Stimulated activated CD4-positive, alpha-beta T cell treated with anti-CD3 and anti-CD28 coated beads, Interleukin-1b, Interleukin-23, amount 100 ng/mL, for 24 hours (primary cell): ENCODE measurements at regions not wholly inside any gene's neighbourhood (a gene's known extent, or its start where the extent isn't known, plus 50 kb on each side); places are given as distances from the start of the nearest gene placed in this dataset.

ENCODE experiments used
- DNase-seq, 4 experiments: peaks; one replicate each; pipeline ENCODE4 v3.0.0-alpha.2; 2020; ENCODE audit warnings: low read depth in 4 of 4, low spot score in 1 of 4

DNA sequence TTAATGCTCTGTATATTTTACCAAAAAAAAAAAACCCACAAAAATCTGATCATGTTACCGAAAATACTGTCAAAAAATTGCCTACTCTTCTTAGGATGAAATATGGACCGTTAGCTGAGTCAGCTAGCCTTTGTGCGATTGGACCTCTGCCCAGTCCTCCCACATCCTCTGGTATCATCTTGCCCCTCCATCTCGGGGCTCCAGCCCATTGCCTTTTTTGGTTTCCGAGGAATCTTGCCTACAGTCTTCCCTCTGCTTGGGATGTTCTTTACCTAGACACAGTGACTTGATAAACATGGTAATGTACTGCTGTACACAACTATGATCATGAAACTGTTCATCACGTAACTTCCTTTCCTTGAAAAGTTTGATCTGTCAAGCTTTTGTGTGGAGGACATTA is 371.4 kb downstream of the SV2B start:
- no peak for DNase-seq

DNA sequence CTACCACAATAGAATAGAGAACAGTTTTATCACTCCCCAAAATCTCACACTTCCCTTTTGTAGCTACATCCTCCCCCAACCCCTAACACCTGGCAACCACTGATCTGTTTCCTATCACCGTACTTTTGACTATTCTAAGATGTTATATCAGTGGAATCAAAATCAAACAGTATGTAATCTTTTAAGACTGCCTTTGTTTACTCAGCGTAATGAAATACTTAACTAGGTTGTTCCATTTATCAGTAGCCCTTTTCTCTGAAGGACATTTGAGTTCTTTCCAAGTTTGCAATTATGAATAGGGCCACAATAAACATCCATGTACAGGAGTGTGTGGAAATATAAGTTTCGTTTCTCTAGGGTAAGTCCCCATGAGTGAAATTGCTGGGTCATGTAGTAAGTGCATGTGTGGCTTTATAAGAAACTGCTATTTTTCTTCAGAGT is 372.3 kb downstream of the SV2B start:
- no peak for DNase-seq

DNA sequence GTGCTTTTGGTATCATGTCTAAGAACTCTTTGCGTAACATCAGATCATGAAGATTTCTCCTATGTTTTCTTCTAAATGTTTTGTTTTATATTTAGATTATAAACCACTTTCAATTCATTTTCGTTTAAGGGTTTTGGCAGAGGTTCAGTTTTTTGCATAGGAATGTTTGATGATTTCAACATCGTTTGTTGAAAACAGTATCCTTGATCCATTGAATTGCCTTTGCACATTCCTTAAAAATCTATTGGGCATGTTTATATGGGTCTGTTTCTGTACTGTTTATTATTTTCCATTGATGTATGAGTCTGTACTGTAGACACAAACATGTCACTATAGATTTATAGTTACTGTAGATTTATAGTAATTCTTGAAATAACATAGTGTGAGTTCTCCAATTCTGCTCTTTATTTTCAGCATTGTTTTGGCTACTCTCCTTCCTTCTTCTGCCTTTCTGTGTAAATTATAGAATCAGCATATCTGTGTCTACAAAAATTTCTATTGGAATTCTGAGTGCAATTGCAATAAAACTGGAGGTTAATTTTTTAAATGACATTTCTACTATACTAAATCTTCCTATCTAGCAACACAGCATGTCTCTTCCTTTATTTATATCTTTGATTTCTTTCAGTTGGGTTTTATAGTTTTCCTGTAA is 374.0 kb downstream of the SV2B start:
- DNase-seq, result no peak

DNA sequence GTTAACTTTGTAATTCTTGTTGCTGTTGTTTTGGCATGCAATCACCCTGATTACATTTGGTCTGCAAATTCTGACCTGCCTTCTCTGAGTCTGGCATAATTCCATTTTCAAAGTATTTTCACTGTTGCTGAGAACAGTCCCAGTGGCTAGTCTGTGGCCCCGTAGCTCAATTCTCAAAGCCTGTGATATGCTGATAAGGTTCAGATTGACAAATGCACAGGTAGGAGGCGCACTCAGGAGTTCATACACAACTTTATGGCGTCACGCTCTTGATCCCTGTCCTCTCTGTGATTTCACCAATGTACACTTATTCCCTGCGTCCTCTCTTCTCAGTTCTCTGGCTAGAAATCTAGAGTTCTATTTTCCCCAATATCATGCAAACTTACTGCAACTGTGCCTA is 376.6 kb upstream of the SLCO3A1 start:
- DNase-seq, result no peak

DNA sequence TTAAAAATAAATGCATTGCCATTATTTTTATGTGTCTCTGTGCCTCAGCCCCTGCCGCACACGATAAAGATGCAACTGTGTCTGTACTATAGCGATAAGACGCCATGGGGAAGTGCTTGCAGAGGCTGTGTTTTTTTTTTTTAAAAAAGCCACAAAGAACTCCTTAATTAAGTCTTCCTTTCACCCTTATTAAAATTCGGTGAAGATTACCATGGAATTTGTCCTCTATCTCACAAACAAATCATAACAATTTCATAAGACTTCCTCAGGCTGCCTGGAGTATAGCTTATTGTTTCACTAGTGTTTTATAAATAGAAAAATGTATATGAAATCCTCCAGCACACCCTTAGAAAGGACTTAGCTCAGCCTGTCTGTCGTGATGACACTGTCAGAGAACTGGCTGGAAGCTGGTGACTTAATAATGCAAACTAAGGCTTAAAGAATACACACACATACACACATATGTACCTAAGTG is 374.8 kb upstream of the SLCO3A1 start:
- no peak for DNase-seq

DNA sequence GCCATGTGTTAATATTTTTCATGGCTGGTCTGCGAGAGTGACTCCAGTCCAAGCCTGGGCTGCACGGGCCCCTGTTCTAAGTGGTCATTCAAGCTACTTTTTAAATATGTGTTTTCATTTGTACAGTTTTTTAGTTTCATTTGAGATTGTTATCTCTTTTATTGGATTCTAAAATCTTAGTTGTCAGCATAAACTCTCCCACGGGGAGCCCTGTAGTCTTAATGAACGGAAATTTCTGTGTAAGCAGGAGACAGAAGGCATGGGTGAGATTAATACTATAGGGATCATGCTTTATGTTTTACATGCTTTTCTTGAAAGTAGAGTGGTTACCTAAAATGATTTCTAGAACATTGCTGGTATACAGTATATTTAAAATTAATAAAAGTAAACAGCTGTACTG is 373.1 kb upstream of the SLCO3A1 start:
- DNase-seq, result no peak

DNA sequence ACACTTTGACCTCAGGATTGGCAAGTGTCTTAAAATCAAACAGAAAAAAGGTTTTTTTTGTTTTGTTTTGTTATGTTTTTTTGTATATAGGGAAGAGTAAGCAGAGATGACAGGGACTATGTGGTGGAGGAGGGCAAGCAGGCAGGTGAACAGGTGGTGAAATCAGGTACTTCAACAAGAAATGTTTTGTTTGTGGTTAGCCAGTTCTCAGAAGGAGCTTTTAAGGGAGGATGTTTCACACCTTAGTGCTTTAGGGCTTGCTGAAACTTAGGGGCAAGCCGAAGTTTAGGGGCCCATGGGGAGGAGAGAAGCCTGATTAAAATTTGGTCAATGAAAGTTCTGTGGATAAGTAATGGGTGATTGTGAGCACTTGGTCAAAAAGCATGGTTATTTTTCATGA is 370.7 kb upstream of the SLCO3A1 start:
- DNase-seq, result no peak

DNA sequence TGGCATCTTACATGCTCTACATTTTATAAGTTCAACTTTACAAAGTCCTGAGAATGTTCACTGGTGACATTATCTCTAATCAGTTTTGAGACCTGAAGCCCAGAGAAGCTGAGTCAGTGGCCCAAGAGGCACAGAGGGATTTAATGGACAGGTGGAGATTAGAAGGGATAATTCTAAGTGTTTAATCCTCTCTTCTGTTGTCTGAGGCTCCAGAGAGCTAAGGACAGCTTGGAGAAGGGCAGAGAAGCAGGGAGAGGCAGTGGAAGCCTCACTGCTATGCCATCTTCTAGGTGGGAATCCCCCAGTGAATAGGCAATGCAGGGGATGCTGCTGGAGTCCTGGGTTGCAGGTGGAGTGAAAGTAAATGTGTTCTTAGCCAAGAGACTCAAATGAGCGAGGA is 369.4 kb upstream of the SLCO3A1 start:
- no peak for DNase-seq

DNA sequence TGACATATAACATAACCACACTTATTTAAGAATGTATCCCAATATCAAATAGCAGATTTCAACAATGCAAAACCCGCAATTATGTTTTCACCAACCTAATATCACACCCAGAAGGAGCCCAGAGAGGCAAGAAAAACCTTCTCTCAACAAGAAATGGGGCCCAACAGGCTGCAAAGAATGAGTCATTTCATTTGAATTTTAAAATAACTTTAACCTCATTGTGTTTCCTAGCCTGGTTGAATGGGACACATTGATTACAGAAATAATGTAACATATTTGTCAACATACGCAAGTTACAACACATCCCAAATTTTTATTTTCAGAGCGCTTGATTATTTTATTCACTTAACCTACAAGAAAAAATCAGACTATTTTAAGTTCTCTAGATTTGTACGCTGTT is 365.1 kb upstream of the SLCO3A1 start:
- DNase-seq, result no peak

DNA sequence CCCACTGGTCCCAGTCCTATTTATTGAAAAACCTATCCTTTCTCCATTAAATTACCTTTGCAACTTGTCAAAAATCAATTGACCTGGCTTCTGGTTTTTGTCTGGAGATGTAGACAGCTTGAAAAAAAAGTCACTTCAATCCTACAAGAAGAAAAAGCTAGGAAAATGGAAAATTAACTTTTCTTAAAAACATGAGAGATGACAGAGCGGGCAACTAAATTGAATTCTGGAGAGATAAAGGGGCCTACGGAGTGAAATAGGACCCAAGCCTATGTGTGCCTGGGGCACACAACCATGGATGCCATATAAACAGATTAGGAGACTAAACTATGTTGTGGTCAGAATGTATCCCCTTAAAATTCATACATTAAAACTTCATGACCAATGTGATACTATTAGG is 363.3 kb upstream of the SLCO3A1 start:
- DNase-seq, result no peak

DNA sequence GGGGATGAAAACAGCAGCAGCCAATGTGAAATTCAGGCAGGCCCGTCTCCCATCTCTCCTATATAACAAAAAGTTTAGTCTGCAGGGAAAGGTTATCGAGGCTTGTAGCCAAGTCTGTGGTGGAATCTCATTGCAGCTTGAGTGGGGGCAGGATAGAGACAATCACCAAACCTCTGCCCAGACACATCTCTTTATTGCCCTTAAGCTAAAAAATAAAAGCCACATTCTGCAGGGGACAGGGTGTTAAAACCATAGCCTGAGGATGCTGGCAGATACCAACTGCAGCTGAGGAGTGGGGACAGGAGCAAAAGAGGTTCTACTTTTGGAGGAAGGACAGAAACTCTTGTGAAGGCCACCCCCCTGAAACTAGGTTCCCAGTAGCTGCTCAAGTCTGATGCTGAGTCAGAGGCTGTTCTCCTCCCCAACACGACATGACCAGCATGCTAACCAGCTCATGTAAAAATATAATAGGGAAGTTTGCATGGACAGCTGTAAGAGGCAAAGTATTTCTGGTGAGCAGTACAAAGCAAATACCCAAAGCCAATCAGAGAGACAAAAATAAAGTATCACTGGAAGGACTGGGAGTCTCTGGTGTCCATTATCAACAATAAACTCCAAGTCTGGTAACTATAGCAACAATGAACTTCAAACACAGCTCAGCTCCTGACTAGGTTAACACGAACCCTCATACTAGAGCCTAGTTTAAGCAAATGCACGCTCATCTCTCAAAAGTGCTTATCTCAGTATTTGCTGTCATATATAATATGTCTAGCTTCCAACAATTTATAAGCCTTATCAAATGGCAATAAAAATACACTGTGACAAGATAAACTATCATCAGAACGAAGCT is 362.2 kb upstream of the SLCO3A1 start:
- no peak for DNase-seq

DNA sequence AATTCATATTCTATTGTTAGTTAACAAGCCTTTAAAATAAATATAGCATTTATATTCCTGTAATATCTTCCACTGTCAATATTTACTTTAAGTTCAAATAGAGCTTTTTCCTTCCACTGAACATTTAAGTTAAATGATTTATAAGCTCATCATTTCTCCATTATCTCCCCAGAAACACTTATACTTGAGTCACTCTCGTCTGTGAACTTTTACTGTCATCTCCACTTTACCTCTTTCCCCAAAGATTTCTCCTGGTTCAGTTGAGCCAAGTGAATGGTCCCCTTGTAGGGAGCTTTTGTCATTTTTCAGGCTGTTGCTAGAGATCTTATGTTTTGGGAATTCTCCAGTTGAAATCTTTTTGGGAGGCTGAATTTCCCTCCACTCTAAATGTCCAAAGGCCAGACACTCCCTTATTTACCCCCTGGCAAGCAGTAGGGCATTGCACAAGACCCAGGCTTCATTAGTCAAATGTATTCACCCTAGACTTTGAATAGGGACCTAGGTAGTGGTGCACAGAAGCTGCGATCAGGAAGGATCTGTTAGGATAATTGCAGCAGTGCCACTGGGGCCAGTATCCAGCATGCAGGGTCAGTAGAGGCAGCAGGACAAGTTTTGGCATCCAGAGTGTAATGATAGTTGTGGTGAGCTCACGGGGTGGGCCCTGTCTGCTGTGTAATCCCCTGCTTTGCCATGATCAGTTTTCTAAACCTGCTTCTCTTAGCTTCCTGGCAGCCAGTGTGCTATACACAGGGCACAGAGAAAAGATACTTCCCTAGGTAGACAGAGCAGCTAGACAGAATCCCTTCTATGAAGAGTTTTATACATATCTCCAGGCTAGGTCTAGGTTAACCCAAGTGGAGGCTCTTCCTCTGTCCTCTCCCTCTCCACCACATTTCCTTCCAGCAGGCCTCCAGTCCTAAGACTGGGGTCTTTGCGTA is 356.5 kb upstream of the SLCO3A1 start:
- DNase-seq, result no peak

DNA sequence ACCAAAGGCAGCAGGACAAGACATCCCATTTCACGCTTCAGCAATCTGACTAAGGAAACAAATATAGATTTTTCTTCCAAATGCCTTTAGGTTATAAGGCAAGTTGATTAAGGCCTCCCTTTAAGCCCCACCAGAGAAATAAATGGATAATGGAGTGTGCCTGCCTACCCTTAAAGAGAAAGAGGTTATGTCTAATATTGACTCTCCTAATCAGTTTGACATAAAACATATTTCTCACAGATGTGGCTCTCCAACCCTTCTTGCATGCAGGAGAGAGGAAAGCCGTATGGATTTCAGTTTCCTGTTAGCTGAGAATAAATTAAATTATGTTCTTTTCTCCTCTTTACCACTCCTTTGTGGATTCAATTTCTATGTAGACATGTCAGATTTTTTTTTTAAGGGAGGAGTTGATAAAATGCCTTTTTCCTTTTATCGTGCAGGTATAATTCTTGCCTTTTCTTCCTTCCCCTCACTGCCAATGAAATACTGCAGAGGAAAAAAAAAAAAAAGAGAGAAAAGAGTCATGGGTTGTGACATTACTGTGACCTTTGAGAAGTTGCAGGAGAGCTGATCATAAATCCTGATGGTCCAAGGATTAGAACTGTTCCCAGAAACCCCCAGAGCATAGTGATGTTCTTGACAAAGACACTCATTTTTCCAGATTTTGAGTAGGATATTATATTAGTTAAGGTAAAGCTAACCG is 355.3 kb upstream of the SLCO3A1 start:
- no peak for DNase-seq

DNA sequence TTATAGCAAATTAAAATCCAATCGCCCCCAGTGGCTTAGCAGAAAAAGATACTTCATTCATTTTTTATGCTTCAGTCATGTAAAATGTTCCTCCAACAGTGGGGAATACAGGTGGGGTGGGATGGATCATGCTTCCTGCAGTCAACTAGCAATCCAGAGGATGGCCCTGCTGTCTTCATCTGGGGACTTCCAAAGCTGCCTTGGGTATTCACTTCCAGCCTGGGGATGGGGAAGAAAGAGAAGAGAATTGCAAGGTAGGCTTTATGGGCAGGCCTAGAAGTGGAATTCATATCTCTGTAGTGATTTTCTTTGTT is 354.8 kb upstream of the SLCO3A1 start:
- no peak for DNase-seq

DNA sequence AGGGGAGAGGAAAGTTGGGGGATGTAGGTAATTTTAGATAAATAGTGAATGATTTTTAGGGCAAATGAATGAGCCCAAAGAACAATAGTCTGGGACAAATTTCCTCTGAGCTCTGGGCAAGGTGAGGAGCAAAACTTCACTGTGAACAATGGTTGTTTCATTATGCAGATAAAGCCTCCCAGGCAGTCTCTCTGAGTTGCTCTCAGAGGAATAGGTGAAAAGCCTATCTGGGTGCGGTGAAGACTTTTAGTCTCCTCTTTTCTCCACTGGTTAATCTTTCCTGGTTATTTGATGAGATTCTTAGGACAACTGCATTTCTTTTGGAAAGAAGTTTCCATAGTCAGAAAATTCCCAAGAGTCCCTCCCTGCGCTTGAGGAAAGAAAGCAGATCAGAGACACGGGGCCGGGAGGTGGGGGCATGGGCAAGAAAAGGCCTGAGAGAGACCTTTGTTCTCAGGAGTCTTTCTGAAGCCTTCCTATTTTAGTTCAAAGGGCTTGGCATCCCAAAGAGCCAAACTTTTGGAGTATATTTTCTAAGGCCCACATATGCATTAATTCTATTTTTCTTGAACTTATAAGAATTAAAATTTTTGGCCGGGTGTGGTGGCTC is 353.6 kb upstream of the SLCO3A1 start:
- no peak for DNase-seq

DNA sequence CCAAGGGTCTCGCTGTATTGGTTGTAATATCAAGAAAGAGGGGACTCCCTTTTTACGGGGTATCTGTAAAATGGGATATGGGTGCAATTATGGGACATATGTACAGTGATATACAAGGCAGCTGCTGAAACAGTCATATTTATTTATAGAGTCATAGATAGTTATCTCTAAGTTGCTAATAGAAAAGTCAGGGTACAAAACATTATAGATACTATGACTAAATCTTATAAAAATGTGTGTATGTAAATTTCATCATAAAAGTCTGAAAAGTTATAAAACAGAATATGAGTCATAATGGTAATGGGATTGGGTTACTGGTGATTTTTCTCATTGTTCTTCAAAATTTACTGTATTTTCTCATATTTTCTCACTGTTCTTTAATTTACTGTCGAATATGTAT is 344.9 kb upstream of the SLCO3A1 start:
- no peak for DNase-seq

DNA sequence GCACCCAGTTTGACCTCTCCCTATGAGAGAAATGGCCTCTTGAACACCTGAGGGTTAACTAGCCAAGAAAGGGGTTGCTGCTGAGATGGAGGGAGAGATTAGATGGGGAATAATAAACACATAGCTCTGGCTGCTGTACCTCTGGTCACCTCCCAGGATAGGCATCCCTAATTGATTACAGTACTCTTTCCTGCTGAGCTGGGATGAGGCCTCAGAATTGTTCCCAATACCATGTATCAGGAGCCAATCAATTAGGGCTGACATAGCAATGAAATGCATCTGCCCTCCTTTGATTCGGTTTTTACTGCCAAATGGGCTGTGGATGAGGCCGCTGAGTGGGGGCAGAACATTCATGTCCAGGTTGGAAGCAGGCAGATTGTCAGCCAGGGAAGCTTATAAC is 339.4 kb upstream of the SLCO3A1 start:
- no peak for DNase-seq

DNA sequence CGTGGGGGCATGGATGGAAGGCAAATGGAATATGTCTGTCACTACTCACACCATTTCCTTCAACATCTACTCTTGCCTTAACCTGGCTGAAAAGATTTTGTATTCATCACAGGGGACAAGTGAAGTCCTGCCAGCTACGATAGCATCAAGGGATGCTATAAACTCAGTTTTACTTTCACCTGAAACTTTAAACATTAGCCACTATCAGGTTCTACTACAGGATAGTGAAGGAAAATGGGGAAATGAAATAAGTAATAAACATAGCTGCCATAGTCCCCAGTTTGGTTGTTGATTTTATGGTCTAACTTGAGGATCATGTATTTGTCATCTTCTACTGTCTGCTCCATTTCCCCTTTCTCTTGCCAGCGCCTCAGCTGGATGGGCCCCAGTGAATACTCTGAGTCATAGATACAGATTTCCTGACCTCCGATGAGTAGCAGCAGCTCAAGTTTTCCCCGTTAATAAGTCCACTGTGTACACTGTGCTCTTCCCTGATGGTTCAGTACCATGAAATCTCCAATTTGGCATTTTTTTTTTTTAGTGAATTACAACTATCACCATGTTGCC is 338.2 kb upstream of the SLCO3A1 start:
- DNase-seq, result no peak

DNA sequence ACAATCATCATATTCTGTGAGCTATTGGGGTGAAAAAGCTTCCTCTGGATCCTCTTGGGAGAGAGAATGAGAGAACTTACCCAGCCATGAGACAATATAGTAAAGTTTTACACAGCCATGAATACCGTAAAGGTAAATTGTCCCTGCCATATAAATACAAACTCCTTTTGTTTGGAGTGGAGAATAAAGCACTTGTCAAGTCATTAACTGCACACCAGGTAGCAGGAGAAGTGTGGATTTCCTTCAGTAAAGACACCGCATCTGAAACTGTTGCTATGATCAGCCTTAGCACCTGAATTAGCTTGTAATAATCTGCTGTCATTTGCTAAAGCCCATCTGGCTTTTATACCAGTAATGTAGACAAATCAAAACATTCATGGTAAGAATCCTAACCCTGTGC is 336.6 kb upstream of the SLCO3A1 start:
- DNase-seq, result no peak

DNA sequence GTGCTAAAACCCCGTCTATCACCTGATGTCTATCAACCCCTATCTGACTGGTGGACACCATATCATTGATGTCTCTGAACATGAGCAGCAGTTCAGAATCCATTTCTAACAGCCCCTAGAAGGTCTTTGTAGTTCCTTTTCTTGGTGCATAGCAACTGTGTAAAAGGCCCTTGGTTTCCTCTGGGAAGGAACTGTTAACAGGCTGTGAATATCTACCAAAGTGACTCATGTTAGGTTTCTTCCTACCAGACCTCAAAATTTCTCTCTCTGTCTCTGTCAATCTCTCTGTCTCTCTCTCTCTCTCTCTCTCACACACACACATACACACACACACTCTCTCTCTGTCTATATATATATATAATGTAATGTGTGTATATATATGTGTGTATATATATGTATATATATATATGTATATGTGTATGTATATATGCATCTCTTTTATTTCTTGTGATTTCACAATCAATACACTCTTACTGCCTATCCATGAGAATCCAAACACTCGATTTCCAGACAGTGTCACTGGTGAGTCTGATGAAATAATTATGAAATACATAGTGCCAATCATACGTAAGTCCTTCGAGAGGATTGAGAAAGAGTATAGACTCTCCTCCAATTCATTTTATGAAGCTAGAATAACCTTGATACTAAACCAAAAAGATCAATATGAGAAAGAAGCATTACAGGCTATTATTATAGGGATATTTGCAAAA is 335.9 kb upstream of the SLCO3A1 start:
- DNase-seq, result no peak
